ENCODE measurements at regions not wholly inside any gene's neighbourhood (a gene's known extent, or its start where the extent isn't known, plus 50 kb on each side); places are given as distances from the start of the nearest gene placed in this dataset.

GRCh38 chr9:110124439-110124838 lies 83.5 kb downstream of the C9orf152 start:
- no peaks in the 10 kb centered on the region for H3K27me3 ChIP-seq (ENCODE audit: insufficient read depth, low read depth, severe bottlenecking)
- no peak overlapping the region for H3K27ac ChIP-seq
- no peak for TF ChIP-seq CTCF (IDR thresholded peaks at IDR 0.05; ENCODE audit: low read depth, low read length)
- H3K4me3 ChIP-seq (ENCODE audit: low read depth, low read length): no peak overlapping the region
- no peaks in the 10 kb centered on the region for H3K36me3 ChIP-seq
- no peak for DNase-seq
- H3K9me3 ChIP-seq (ENCODE audit: severe bottlenecking): no peaks in the 10 kb centered on the region

- H3K27me3 ChIP-seq (ENCODE audit: insufficient read depth, low read depth, severe bottlenecking): no peaks in the 10 kb centered on the region
- DNase-seq: peak; percentile 70
- no peak for TF ChIP-seq CTCF (IDR thresholded peaks at IDR 0.05; ENCODE audit: low read depth, low read length)
- H3K9me3 ChIP-seq (ENCODE audit: severe bottlenecking): no peaks in the 10 kb centered on the region
- peak overlapping the region; percentile 19 for H3K27ac ChIP-seq
- H3K4me3 ChIP-seq (ENCODE audit: low read depth, low read length): no peak overlapping the region
- H3K36me3 ChIP-seq: no peaks in the 10 kb centered on the region
These were observed 82.7 kb downstream of the C9orf152 start for GRCh38 chr9:110125207-110125751.

- no peak overlapping the region for H3K27ac ChIP-seq
- no peaks in the 10 kb centered on the region for H3K36me3 ChIP-seq
- H3K4me3 ChIP-seq (ENCODE audit: low read depth, low read length): no peak overlapping the region
- H3K9me3 ChIP-seq (ENCODE audit: severe bottlenecking): no peaks in the 10 kb centered on the region
- no peak for DNase-seq
- no peak for TF ChIP-seq CTCF (IDR thresholded peaks at IDR 0.05; ENCODE audit: low read depth, low read length)
- no peaks in the 10 kb centered on the region for H3K27me3 ChIP-seq (ENCODE audit: insufficient read depth, low read depth, severe bottlenecking)
These were observed 82.1 kb downstream of the C9orf152 start for GRCh38 chr9:110125763-110126351.

GRCh38 chr9:110126499-110126941 lies 81.4 kb downstream of the C9orf152 start:
- DNase-seq: no peak
- Histone ChIP-seq H3K27me3 (ENCODE audit: insufficient read depth, low read depth, severe bottlenecking) (no peaks in the 10 kb centered on the region), H3K4me3 (ENCODE audit: low read depth, low read length) (no peak overlapping the region), H3K27ac (no peak overlapping the region), H3K36me3 (no peaks in the 10 kb centered on the region), H3K9me3 (ENCODE audit: severe bottlenecking) (no peaks in the 10 kb centered on the region)
- no peak for TF ChIP-seq CTCF (IDR thresholded peaks at IDR 0.05; ENCODE audit: low read depth, low read length)

- no peak for DNase-seq
- TF ChIP-seq CTCF (IDR thresholded peaks at IDR 0.05; ENCODE audit: low read depth, low read length): no peak
- no peak overlapping the region for H3K27ac ChIP-seq
- H3K36me3 ChIP-seq: no peaks in the 10 kb centered on the region
- no peaks in the 10 kb centered on the region for H3K27me3 ChIP-seq (ENCODE audit: insufficient read depth, low read depth, severe bottlenecking)
- no peak overlapping the region for H3K4me3 ChIP-seq (ENCODE audit: low read depth, low read length)
- H3K9me3 ChIP-seq (ENCODE audit: severe bottlenecking): no peaks in the 10 kb centered on the region
These were observed 80.7 kb downstream of the C9orf152 start for GRCh38 chr9:110126986-110127864.
